ENCODE measurements at regions not wholly inside any gene's neighbourhood (a gene's known extent, or its start where the extent isn't known, plus 50 kb on each side); places are given as distances from the start of the nearest gene placed in this dataset.

DNA sequence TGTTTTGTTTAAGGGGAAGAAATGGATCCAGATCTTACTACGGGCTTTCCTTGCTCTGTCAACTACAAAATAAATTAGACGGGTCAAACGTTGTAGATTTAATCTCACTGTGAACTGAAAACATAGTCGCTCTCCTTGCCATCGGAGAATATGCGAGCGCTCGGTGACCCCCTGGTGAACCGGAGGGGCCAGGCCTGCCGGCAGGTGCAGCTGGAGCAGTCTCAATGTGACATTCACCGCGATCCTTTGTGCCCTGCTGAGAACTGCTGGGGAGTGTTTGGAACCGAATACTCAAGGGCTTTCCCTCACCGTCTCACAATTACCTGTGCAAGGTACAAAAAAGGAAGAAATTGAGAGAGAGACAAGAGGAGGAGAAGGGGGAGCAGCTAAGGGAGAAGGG, 174.1 kb upstream of the GPR26 start:
- no peak for DNase-seq (ENCODE audit: low read depth, low spot score)

DNA sequence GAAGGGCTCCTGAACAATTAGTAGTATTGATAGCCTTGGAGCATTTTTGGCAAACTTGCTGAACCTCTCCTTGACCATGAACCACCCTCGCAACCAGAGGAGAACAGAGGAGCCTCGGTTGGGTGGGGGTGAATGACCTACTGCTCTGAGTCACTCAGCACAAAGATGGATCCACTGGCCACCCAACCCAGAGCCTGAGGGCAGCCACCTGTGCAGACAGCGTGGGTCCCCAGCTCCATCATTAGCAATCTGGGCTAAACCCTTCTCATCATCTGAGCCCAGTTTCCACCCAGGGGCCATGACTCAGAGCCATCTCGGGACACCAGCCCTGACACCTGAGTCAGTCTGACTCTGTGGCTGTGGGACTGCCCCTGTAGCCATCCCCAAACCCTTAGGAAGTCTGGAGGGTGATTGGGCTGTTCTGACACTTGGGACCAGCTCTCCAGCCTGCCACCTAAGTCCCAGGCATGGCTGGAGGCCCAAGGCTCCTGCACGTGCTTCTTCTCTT, 171.8 kb upstream of the GPR26 start:
- no peak for DNase-seq (ENCODE audit: low read depth, low spot score)

- DNase-seq (ENCODE audit: low read depth, low spot score), result no peak
Observed at GRCh38 chr10:123496375-123496774, 169.8 kb upstream of the GPR26 start.

DNA sequence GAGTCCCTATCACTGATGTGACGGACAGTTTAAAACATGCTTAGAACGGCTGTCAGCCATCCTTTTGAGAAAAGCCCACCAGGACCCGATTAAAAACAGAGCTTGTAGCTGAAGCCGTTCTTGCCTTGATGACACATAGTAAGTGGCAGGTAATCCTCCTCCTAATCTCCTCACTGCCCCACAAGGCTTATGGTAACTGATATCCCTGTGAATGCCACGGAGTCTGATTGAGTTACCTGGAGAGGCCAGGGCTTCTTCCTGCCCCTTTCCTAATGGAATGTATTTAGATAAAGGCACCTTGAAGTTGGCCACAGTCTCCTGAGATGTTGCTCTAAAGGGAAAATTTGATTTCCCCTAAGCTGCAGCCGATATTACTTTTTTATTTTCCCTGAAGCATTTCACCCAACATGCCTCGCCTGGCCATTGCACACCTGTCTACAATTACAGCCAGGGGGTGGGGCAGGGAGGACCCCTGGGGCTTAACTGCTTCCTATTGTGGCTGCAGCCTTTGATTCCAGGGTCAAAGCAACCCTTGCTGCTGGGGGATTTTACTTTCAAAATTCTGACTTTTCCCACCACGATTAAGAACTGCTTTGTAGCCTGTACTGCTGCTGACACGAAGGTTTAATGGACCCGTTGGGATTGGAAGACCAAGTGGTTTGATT, 169.0 kb upstream of the GPR26 start:
- DNase-seq (ENCODE audit: low read depth, low spot score), result no peak

- DNase-seq (ENCODE audit: low read depth, low spot score), result no peak
Observed at GRCh38 chr10:123500110-123500509, 166.0 kb upstream of the GPR26 start.

GRCh38 chr10:123501148-123501547, 165.0 kb upstream of the GPR26 start:
- DNase-seq (ENCODE audit: low read depth, low spot score), result no peak

DNA sequence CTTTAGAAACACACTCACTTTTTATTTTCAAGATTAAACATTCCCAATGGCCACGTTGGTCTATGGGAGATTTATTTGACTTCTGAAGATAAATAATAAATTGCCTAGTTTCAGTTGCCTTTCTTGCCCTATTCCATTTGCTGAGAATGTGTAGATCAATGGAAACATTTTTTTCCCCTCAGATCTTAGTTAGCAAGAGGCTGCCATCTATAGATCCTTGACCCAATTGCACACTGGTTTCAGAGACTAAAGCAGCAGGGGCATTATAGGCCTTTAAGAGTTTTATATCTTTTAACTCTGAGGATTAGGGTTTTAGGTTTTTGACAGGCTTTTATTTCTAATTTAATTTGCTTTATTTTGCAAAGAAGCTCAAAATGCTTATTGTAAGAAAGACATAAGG, 163.2 kb upstream of the GPR26 start:
- DNase-seq (ENCODE audit: low read depth, low spot score), result no peak

DNA sequence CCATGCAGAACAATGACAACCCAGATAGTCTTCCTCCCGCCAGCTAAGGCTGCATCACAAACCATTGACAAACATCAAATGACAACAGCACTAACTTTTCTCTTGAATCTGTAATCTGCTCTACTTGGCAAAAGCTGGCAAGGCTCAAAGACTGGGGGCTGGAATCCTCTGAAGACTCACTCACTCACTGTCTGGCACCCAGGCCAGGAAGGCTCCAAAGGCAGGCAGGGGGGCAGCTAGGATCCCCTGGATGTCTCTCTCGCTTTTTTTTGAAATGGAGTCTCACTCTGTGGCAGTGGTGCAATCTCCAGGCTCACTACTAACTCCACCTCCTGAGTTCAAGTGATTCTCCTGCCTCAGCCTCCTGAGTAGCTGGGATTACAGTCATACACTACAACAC, 159.7 kb upstream of the GPR26 start:
- DNase-seq (ENCODE audit: low read depth, low spot score), result no peak

GRCh38 chr10:123507298-123507697, 158.9 kb upstream of the GPR26 start:
- DNase-seq (ENCODE audit: low read depth, low spot score), result no peak

- no peak for DNase-seq (ENCODE audit: low read depth, low spot score)
Observed at GRCh38 chr10:123509338-123509737, 156.8 kb upstream of the GPR26 start.

DNA sequence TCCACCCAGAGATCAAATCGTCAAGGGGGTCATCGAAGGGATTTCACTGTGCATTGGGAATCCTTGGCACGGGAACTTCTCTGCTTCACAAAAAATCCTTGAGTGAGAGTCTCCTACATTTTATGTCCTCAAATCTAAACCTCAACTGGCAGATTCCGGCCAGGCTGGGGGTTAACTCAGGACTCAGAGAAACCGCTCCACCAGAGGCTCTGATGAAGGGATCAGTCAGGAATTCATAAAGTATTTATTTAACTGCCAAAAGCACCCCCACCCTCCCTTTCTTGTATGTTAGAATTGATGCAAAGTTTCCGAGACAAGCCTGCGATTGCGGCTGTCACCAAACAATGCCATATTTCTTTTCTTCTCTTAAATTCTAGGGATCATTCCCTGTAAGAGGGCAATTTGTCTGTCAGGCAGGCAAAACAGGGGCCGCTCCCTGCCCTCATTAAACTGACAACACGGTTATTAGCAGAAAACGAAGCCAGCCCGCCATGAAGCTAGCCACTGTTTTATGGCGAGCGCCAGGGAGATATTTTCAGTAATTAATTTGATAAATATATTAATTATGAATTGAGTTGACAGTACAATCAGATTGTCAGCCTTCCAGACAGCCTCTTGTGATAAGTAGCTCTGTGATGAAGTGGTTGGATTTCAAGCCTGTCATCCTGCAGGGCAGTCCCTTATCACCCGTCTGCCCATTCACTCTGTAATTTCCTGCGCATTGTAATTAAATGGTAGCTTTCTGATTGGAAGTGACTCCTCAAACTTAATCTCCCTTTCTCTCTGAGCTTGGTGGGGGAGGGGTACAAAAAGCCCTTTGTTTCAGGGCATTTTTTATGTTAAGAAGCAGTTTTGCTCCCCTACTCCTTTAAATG, 153.0 kb upstream of the GPR26 start:
- no peak for DNase-seq (ENCODE audit: low read depth, low spot score)

GRCh38 chr10:123513870-123514269, 152.3 kb upstream of the GPR26 start:
- no peak for DNase-seq (ENCODE audit: low read depth, low spot score)

- DNase-seq (ENCODE audit: low read depth, low spot score), result no peak
Observed at GRCh38 chr10:123514996-123515395, 151.2 kb upstream of the GPR26 start.

DNA sequence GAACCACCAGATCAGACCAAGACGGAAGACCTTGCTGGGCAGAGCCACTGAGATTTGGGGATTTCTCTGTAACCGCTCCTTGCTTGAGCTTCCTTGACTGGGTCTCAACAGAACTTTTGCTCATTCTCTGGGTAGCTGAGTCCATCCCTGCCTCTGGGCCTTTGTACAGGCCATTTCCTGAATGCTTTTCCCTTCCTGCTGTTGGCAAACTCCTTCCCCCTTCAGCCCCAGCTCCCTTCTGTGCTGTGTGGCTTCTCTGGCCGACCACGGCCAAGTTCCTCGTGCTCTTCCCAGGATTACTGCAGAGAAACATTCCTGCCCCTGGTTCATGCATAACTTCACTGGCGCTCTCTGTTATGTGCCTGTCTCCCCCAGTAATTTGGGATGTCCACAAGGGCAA, 150.5 kb upstream of the GPR26 start:
- no peak for DNase-seq (ENCODE audit: low read depth, low spot score)

GRCh38 chr10:123516291-123516690, 149.9 kb upstream of the GPR26 start:
- DNase-seq (ENCODE audit: low read depth, low spot score), result no peak

DNA sequence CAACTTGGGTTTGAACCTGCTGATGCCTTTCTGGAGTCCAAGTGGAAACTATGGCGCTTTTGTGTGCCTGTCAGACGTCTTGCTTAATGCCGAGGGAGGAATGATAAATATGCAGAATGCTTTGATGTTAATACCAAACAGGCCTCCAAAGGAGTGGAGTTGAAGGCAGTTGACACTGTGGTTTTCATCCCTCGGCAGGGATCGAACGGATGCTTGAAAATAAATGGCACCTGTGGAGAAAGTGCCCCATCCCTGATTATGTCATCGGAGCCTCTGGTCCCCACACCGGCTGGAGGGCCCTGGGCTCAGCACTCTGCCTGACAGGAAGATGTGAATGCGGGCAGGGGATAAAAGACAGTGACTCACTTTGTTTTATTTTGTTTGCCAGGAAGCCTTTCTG, 148.7 kb upstream of the GPR26 start:
- no peak for DNase-seq (ENCODE audit: low read depth, low spot score)

DNA sequence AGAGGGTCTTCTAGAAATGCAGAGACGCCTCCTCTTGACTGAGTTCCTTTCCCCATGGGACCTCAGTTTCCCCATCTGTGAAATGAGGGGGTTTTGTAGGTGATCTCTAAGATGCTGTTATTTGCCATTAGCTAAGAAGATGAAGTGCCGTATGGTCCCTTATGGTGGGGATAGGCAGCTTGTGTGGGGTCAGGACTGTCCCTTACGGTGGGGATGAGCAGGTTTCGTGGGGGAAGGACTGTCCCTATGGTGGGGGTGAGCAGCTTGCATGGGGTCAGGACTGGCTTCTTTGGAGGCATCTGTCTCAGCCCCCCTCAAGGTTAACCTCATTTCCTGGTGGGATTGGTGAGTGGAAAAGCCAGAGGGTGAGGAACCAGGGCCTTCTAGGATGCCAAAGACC, 148.3 kb upstream of the GPR26 start:
- DNase-seq (ENCODE audit: low read depth, low spot score), result no peak

DNA sequence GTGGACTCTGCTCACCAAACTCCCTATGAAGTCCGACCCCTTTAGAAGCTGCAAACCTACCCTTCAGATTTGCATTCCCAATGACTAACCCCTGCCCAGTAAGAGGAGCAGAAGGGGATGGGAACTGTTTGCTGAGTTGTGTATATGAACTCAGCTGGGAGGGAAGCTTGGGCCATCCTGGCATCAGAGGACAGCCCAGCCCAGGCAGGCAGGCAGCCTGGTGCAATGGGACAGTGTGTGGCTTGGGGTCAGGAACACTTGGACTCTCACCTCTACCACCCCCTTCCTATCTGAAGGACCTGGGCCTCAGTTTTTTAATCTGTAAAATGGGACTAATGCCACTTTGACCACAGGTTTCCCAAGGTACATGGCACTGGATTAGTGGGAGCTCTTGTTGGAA, 147.4 kb upstream of the GPR26 start:
- no peak for DNase-seq (ENCODE audit: low read depth, low spot score)

GRCh38 chr10:123519861-123520260, 146.3 kb upstream of the GPR26 start:
- no peak for DNase-seq (ENCODE audit: low read depth, low spot score)

- DNase-seq (ENCODE audit: low read depth, low spot score), result no peak
Observed at GRCh38 chr10:123521076-123521475, 145.1 kb upstream of the GPR26 start.

DNA sequence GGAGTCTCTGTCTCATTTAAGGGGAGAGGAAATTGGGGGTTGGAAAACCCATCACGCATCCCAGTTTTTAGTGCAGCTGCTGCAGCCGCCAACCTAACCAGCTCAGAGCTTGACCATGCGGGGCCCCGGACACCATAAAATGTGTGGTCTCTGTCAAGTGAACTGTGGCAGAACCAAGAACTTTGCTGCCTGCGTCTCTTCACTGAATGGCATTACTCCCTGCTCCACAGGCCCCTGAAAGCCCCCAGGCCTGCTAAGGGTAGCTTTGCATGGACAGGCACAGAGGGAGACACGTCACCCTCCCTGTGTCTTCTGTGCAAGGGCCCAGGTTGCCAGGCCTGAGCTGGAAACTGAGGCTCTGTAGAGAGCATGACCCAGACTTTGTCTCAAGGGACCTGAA, 144.6 kb upstream of the GPR26 start:
- DNase-seq (ENCODE audit: low read depth, low spot score), result no peak

GRCh38 chr10:123522702-123523312, 143.3 kb upstream of the GPR26 start:
- DNase-seq (ENCODE audit: low read depth, low spot score), result no peak

DNA sequence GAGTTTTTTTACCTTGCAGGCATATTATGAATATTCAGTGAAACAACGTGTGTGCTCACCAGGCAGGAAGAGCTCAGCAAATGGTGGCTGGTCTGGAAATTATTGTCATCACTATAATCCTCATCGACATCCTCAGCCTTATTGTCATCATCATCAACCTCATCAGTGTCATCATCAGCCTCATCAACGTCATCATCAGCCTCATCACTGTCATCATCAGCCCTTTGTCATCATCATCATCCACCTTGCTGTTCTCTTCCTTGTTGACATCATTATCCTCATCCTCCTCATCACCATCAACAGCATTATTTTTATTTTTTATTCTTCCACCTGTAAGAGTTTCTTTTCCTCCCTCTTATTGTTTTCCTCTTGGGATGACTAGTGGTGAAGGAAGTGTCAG, 142.3 kb upstream of the GPR26 start:
- no peak for DNase-seq (ENCODE audit: low read depth, low spot score)
